SK-N-SH (cell line): ENCODE measurements at regions not wholly inside any gene's neighbourhood (a gene's known extent, or its start where the extent isn't known, plus 50 kb on each side); places are given as distances from the start of the nearest gene placed in this dataset.

Experiments used
- CTCF ChIA-PET: fragments of 300-600, 350-600 bp; formaldehyde crosslinking; extraction: SDS; loops from one replicate; lab custom pipeline; 2021; lab: Yijun Ruan, JAX
- POLR2A ChIA-PET: fragments of 350-600 bp; sonication (Branson Sonifier 250); formaldehyde crosslinking; extraction: SDS; loops from one replicate; lab custom pipeline; 2020; ENCODE audit warnings: antibody characterized with exemption, inconsistent platforms; lab: Yijun Ruan, JAX
- DNase-seq: peaks from one replicate; pipeline ENCODE4 v3.0.0; 2012
- H2AFZ ChIP-seq: fragments of 200-600 bp; sonication (generic); 2 replicates; pipeline ENCODE4 v1.8.1; 2016; ENCODE audit warnings: antibody characterized with exemption, mild to moderate bottlenecking, low read depth
- H3F3A ChIP-seq: fragments of 200-600 bp; sonication (generic); replicated peaks from 2 replicates; pipeline ENCODE3; 2016; ENCODE audit warnings: antibody characterized with exemption, mild to moderate bottlenecking; ENCODE audit not compliant: insufficient read depth
- H3K27ac ChIP-seq, 2 experiments: fragments of 200-500 bp in 1 of 2; fragments of 200-600 bp in 1 of 2; sonication (Bioruptor generic) in 1 of 2; sonication (generic), shearing (Covaris generic) in 1 of 2; 2 replicates each; pipeline versions ENCODE4 v1.5.1 to v1.6.1; 2014 to 2016; ENCODE audit warnings: low read depth in 2 of 2, inconsistent platforms in 1 of 2, low read length in 1 of 2, mild to moderate bottlenecking in 1 of 2, mixed read lengths in 1 of 2
- H3K27me3 ChIP-seq: fragments of 200-600 bp; sonication (generic), shearing (Covaris generic); 2 replicates; pipeline ENCODE4 v1.6.1; 2016; ENCODE audit warnings: mixed run types; ENCODE audit not compliant: insufficient read depth
- H3K36me3 ChIP-seq, 2 experiments: fragments of 200-500 bp in 1 of 2; fragments of 200-600 bp in 1 of 2; sonication (Bioruptor generic) in 1 of 2; sonication (generic) in 1 of 2; replicated peaks in 1 of 2; 2 replicates each; pipeline versions ENCODE3 to v1.5.1; 2014 to 2016; ENCODE audit warnings: low read length in 1 of 2, mild to moderate bottlenecking in 1 of 2; ENCODE audit not compliant: insufficient read depth in 2 of 2, control insufficient read depth in 1 of 2
- H3K4me1 ChIP-seq, 2 experiments: fragments of 200-500 bp in 1 of 2; fragments of 200-600 bp in 1 of 2; sonication (Bioruptor generic) in 1 of 2; sonication (generic), shearing (Covaris generic) in 1 of 2; 2 replicates each; pipeline versions ENCODE4 v1.5.1 to v1.6.1; 2014 to 2016; ENCODE audit warnings: low read depth in 1 of 2, low read length in 1 of 2, mixed run types in 1 of 2; ENCODE audit not compliant: insufficient read depth in 2 of 2, control insufficient read depth in 1 of 2
- H3K4me2 ChIP-seq: fragments of 200-600 bp; sonication (generic), shearing (Covaris generic); 2 replicates; pipeline ENCODE4 v1.6.1; 2017; ENCODE audit warnings: mixed run types
- H3K4me3 ChIP-seq, 2 experiments: fragments of 200-500 bp in 1 of 2; fragments of 200-600 bp in 1 of 2; sonication (Bioruptor generic) in 1 of 2; sonication (generic), shearing (Covaris generic) in 1 of 2; 2 replicates each; pipeline versions ENCODE4 v1.5.1 to v1.8.1; 2014 to 2016; ENCODE audit warnings: low read depth in 2 of 2, inconsistent platforms in 1 of 2, low read length in 1 of 2, mild to moderate bottlenecking in 1 of 2, mixed read lengths in 1 of 2, moderate library complexity in 1 of 2
- H3K79me2 ChIP-seq: fragments of 200-600 bp; sonication (generic); 2 replicates; pipeline ENCODE4 v1.8.1; 2017; ENCODE audit warnings: mild to moderate bottlenecking; ENCODE audit not compliant: insufficient read depth
- H3K9ac ChIP-seq: fragments of 200-600 bp; sonication (generic); 2 replicates; pipeline ENCODE4 v1.6.1; 2017; ENCODE audit warnings: mixed run types
- H3K9me2 ChIP-seq: fragments of 200-600 bp; sonication (generic); 2 replicates; pipeline ENCODE4 v1.6.1; 2017; ENCODE audit warnings: mixed run types
- H3K9me3 ChIP-seq: fragments of 200-600 bp; sonication (generic); 2 replicates; pipeline ENCODE4 v1.6.1; 2017; ENCODE audit warnings: mixed run types, mild to moderate bottlenecking, moderate library complexity
- H4K20me1 ChIP-seq: fragments of 200-600 bp; sonication (generic); 2 replicates; pipeline ENCODE4 v1.6.1; 2017; ENCODE audit warnings: mild to moderate bottlenecking, mixed run types; ENCODE audit not compliant: insufficient read depth
- CHD2 ChIP-seq: fragments of 150-350 bp; IDR thresholded peaks from 2 replicates; pipeline ENCODE4 v1.6.1; 2018; ENCODE audit warnings: low read length; ENCODE audit not compliant: partially characterized antibody
- CTCF ChIP-seq: fragments of 200-600 bp; sonication (generic); IDR thresholded peaks from 2 replicates; pipeline ENCODE4 v1.6.1; 2017; ENCODE audit warnings: antibody characterized with exemption, mild to moderate bottlenecking, moderate library complexity
- ELF1 ChIP-seq: IDR thresholded peaks from 2 replicates; pipeline ENCODE4 v1.4.0; 2012
- EP300 ChIP-seq, 2 experiments: IDR thresholded peaks; 2 replicates each; pipeline versions ENCODE4 v1.4.0 to v1.6.1; 2012; ENCODE audit warnings: borderline replicate concordance in 1 of 2, low read depth in 1 of 2, low read length in 1 of 2
- FOSL2 ChIP-seq: IDR thresholded peaks from 2 replicates; pipeline ENCODE4 v1.4.0; 2012; ENCODE audit warnings: low read depth, mild to moderate bottlenecking, moderate library complexity, borderline replicate concordance
- FOXJ3 ChIP-seq: sonication (generic); formaldehyde crosslinking; IDR thresholded peaks from 2 replicates; pipeline ENCODE4 v1.5.1; 2020; ENCODE audit warnings: mild to moderate bottlenecking, missing genetic modification reagents
- GABPA ChIP-seq: IDR thresholded peaks from 2 replicates; pipeline ENCODE4 v1.4.0; 2012; ENCODE audit warnings: low read depth, mild to moderate bottlenecking
- NFIC ChIP-seq: IDR thresholded peaks from 2 replicates; pipeline ENCODE4 v1.4.0; 2012; ENCODE audit warnings: borderline replicate concordance
- PBX3 ChIP-seq: IDR thresholded peaks from 2 replicates; pipeline ENCODE4; 2012
- RCOR1 ChIP-seq: fragments of 150-350 bp; IDR thresholded peaks from 2 replicates; pipeline ENCODE4 v1.6.1; 2017; ENCODE audit warnings: antibody characterized with exemption, low read length
- RFX5 ChIP-seq: IDR thresholded peaks from 2 replicates; pipeline ENCODE4 v1.6.1; 2012; ENCODE audit warnings: mild to moderate bottlenecking, improper control_type of control experiment, low read length
- RXRA ChIP-seq: IDR thresholded peaks from 2 replicates; pipeline ENCODE4 v1.4.0; 2012; ENCODE audit warnings: low read depth, mild to moderate bottlenecking, borderline replicate concordance
- TAF1 ChIP-seq: IDR thresholded peaks from 2 replicates; pipeline ENCODE4 v1.6.1; 2012; ENCODE audit warnings: low read depth, mild to moderate bottlenecking, low read length, moderate library complexity, borderline replicate concordance
- TCF12 ChIP-seq: IDR thresholded peaks from 2 replicates; pipeline ENCODE4 v1.4.0; 2012
- TEAD4 ChIP-seq: IDR thresholded peaks from 2 replicates; pipeline ENCODE4 v1.4.0; 2012; ENCODE audit warnings: mild to moderate bottlenecking, borderline replicate concordance; ENCODE audit not compliant: insufficient read depth
- YY1 ChIP-seq: IDR thresholded peaks from 2 replicates; pipeline ENCODE4 v1.4.0; 2012; ENCODE audit warnings: low read depth, mild to moderate bottlenecking
- WGBS: methylation state at CpG from one replicate; pipeline ENCODE4 v1.1.6; 2017; ENCODE audit warnings: low lambda C conversion rate; 5-methylcytosine and 5-hydroxymethylcytosine counted together
- TF ChIP-seq, protein P1 (sequence below): IDR thresholded peaks from 2 replicates; pipeline ENCODE4 v1.6.1; 2012; ENCODE audit warnings: mild to moderate bottlenecking, low read depth, low read length, moderate library complexity
- TF ChIP-seq, protein P2 (sequence below): IDR thresholded peaks from 2 replicates; pipeline ENCODE4 v1.4.0; 2012; ENCODE audit warnings: low read depth
- TF ChIP-seq, protein P3 (sequence below): fragments of 150-350 bp; IDR thresholded peaks from 2 replicates; pipeline ENCODE4 v1.6.1; 2016; ENCODE audit warnings: mild to moderate bottlenecking, low read depth, low read length
- TF ChIP-seq, protein P4 (sequence below): IDR thresholded peaks from 2 replicates; pipeline ENCODE4 v1.4.0; 2012; ENCODE audit warnings: low read depth, borderline replicate concordance

DNA sequence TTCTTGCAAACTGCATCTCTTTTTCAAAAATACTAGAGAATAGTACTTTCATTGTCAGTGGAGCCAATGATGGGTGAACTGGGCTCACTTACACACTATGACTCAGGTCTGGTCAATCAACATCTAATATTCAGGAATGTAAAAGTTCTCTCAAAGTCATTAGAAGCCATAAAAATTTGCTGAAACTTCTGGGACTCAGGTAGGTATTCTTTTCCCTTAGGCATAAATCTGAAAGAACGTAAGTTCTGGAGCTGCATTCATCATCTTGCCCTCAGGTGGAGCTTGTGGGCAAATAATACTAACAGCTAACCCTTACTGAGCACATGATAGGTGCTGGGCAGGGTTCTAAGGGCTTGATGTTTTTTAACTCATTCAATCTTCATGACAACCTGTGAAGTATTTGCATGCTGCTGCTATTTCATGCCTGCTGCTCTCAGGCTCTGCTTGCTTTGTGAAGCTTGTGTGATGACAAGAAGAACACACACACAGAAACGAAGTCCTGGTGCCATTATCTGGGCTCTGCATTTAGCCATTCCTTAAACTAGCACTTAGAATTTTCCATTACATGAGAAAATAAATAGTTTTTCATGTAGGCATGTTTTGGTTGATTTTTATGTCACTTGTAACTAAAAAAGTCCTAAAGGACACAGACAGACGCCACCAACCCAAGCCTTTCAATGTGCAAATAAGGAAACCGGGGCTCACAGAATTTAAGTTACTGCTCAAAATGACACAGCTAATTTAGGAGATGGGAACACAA, 394.2 kb upstream of the LYPLAL1 start:
- no peaks in the 10 kb centered on the region for H3K79me2 ChIP-seq
- H3K9me3 ChIP-seq = no peaks in the 10 kb centered on the region
- POLR2A ChIA-PET = no interaction called here
- H3K9me2 ChIP-seq = no peaks in the 10 kb centered on the region
- no peak overlapping the region for H3K4me2 ChIP-seq
- H3K36me3 ChIP-seq = no peaks in the 10 kb centered on the region
- H3K27me3 ChIP-seq = no peaks in the 10 kb centered on the region
- CTCF ChIA-PET = interaction anchor here (0.6 kb wide), 1 partner anchor 11 kb away, joined by 3 read pairs; no protein-coding TSS in a partner anchor
- DNase-seq = no peak
- H2AFZ ChIP-seq = no peak overlapping the region
- peak overlapping the region in 1 of 2 experiments; percentile 56; a peak in 2 of 4 replicates for H3K27ac ChIP-seq
- H3K4me1 ChIP-seq = peaks cover 7 to 8% of the 10 kb centered on the region in 2 experiments; a peak in 3 of 4 replicates
- 80% methylated on average over 4 of the region's 4 CpGs for WGBS
- H4K20me1 ChIP-seq = no peaks in the 10 kb centered on the region
- peaks cover 15% of the 10 kb centered on the region for H3F3A ChIP-seq
- H3K4me3 ChIP-seq = no peak overlapping the region
- no peak overlapping the region for H3K9ac ChIP-seq
- TF ChIP-seq RFX5 (no peak), TCF12 (0 out of 2 replicates have a peak, but pooled peaks have one; percentile 5), RCOR1 (no peak), FOSL2 (peak; percentile 34; the same call in 1 of the 2 replicates), RXRA (no peak), ELF1 (no peak), EP300 (IDR thresholded peaks at IDR 0.05; ENCODE audit: borderline replicate concordance in 1 of 2, low read depth in 1 of 2, low read length in 1 of 2) (no peak), CHD2 (no peak), PBX3 (no peak; the same call in 1 of the 2 replicates), YY1 (no peak), CTCF (no peak), GABPA (no peak), TAF1 (no peak), NFIC (peak; percentile 50; the same call in 1 of the 2 replicates), TEAD4 (no peak), FOXJ3 (CRISPR knock-in tag) (no peak)
- TF ChIP-seq, protein P1, sequence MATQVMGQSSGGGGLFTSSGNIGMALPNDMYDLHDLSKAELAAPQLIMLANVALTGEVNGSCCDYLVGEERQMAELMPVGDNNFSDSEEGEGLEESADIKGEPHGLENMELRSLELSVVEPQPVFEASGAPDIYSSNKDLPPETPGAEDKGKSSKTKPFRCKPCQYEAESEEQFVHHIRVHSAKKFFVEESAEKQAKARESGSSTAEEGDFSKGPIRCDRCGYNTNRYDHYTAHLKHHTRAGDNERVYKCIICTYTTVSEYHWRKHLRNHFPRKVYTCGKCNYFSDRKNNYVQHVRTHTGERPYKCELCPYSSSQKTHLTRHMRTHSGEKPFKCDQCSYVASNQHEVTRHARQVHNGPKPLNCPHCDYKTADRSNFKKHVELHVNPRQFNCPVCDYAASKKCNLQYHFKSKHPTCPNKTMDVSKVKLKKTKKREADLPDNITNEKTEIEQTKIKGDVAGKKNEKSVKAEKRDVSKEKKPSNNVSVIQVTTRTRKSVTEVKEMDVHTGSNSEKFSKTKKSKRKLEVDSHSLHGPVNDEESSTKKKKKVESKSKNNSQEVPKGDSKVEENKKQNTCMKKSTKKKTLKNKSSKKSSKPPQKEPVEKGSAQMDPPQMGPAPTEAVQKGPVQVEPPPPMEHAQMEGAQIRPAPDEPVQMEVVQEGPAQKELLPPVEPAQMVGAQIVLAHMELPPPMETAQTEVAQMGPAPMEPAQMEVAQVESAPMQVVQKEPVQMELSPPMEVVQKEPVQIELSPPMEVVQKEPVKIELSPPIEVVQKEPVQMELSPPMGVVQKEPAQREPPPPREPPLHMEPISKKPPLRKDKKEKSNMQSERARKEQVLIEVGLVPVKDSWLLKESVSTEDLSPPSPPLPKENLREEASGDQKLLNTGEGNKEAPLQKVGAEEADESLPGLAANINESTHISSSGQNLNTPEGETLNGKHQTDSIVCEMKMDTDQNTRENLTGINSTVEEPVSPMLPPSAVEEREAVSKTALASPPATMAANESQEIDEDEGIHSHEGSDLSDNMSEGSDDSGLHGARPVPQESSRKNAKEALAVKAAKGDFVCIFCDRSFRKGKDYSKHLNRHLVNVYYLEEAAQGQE = 0 out of 2 replicates have a peak, but pooled peaks have one; percentile 4
- TF ChIP-seq, protein P2, sequence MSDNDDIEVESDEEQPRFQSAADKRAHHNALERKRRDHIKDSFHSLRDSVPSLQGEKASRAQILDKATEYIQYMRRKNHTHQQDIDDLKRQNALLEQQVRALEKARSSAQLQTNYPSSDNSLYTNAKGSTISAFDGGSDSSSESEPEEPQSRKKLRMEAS = no peak
- TF ChIP-seq, protein P3, sequence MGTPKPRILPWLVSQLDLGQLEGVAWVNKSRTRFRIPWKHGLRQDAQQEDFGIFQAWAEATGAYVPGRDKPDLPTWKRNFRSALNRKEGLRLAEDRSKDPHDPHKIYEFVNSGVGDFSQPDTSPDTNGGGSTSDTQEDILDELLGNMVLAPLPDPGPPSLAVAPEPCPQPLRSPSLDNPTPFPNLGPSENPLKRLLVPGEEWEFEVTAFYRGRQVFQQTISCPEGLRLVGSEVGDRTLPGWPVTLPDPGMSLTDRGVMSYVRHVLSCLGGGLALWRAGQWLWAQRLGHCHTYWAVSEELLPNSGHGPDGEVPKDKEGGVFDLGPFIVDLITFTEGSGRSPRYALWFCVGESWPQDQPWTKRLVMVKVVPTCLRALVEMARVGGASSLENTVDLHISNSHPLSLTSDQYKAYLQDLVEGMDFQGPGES = no peak
- TF ChIP-seq, protein P4, sequence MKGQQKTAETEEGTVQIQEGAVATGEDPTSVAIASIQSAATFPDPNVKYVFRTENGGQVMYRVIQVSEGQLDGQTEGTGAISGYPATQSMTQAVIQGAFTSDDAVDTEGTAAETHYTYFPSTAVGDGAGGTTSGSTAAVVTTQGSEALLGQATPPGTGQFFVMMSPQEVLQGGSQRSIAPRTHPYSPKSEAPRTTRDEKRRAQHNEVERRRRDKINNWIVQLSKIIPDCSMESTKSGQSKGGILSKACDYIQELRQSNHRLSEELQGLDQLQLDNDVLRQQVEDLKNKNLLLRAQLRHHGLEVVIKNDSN = no peak
